T-helper 2 cell treated with Interferon-gamma antibody and Interleukin-4, amounts not matched to agents 100 ng/mL and 5 ng/mL, for 36 hours (primary cell): ENCODE measurements at regions not wholly inside any gene's neighbourhood (a gene's known extent, or its start where the extent isn't known, plus 50 kb on each side); places are given as distances from the start of the nearest gene placed in this dataset.

Experiments used
- intact Hi-C: fragments of 100-400 bp; cut with micrococcal nuclease; formaldehyde crosslinking; loops from one replicate; pipeline ENCODE4 v1.15.1; 2023

GRCh38 chr4:138693526-138693925 is 322.1 kb upstream of the NOCT start:
- intact Hi-C loops = no loop called here

GRCh38 chr4:138692411-138692810 is 323.2 kb upstream of the NOCT start:
- intact Hi-C loops = no loop called here

- intact Hi-C loops = no loop called here
Measured at GRCh38 chr4:138689593-138689992, 326.0 kb upstream of the NOCT start.

- intact Hi-C loops = no loop called here
Measured at GRCh38 chr4:138689187-138689586, 326.4 kb upstream of the NOCT start.

GRCh38 chr4:138688408-138689085 is 327.0 kb upstream of the NOCT start:
- intact Hi-C loops = no loop called here

GRCh38 chr4:138686106-138686835 is 329.3 kb upstream of the NOCT start:
- intact Hi-C loops = no loop called here

GRCh38 chr4:138685316-138685715 is 330.3 kb upstream of the NOCT start:
- intact Hi-C loops = no loop called here

GRCh38 chr4:138680989-138681604 is 334.5 kb upstream of the NOCT start:
- intact Hi-C loops = loop anchor here (2.0 to 5.0 kb wide), 3 partner anchors 190 to 949 kb away; no protein-coding TSS in a partner anchor

- intact Hi-C loops = loop anchor here (2.0 to 5.0 kb wide), 3 partner anchors 191 to 948 kb away; no protein-coding TSS in a partner anchor
Measured at GRCh38 chr4:138680256-138680655, 335.3 kb upstream of the NOCT start.

GRCh38 chr4:138678985-138679746 is 336.4 kb upstream of the NOCT start:
- intact Hi-C loops = no loop called here

- intact Hi-C loops = no loop called here
Measured at GRCh38 chr4:138677748-138678147, 337.8 kb upstream of the NOCT start.

- intact Hi-C loops = no loop called here
Measured at GRCh38 chr4:138677212-138677611, 338.4 kb upstream of the NOCT start.

GRCh38 chr4:138675685-138676084 is 339.9 kb upstream of the NOCT start:
- intact Hi-C loops = no loop called here

- intact Hi-C loops = no loop called here
Measured at GRCh38 chr4:138674209-138674608, 341.4 kb upstream of the NOCT start.

GRCh38 chr4:138673053-138673452 is 342.5 kb upstream of the NOCT start:
- intact Hi-C loops = no loop called here

- intact Hi-C loops = no loop called here
Measured at GRCh38 chr4:138672393-138672976, 343.1 kb upstream of the NOCT start.

- intact Hi-C loops = no loop called here
Measured at GRCh38 chr4:138671606-138672084, 343.9 kb upstream of the NOCT start.

GRCh38 chr4:138671106-138671505 is 344.5 kb upstream of the NOCT start:
- intact Hi-C loops = no loop called here

GRCh38 chr4:138670681-138671080 is 344.9 kb upstream of the NOCT start:
- intact Hi-C loops = no loop called here

- intact Hi-C loops = no loop called here
Measured at GRCh38 chr4:138669479-138670315, 345.9 kb upstream of the NOCT start.
